Osteocyte (in vitro differentiated cells): ENCODE measurements at regions not wholly inside any gene's neighbourhood (a gene's known extent, or its start where the extent isn't known, plus 50 kb on each side); places are given as distances from the start of the nearest gene placed in this dataset.

ENCODE experiments used
- DNase-seq: peaks from one replicate; pipeline ENCODE4 v3.0.0; 2021; ENCODE audit warnings: mixed read lengths; ENCODE audit not compliant: unreplicated experiment; ENCODE audit errors: extremely low spot score
- H3K27ac Mint-ChIP-seq: one replicate; pipeline ENCODE4 v1.8.0; 2021; ENCODE audit warnings: mild to moderate bottlenecking, mixed read lengths; ENCODE audit not compliant: unreplicated experiment
- H3K27me3 Mint-ChIP-seq: one replicate; pipeline ENCODE4 v1.8.0; 2021; ENCODE audit warnings: mixed read lengths; ENCODE audit not compliant: unreplicated experiment
- H3K36me3 Mint-ChIP-seq: one replicate; pipeline ENCODE4 v1.8.0; 2021; ENCODE audit warnings: mixed read lengths; ENCODE audit not compliant: unreplicated experiment
- H3K4me1 Mint-ChIP-seq: one replicate; pipeline ENCODE4 v1.8.0; 2021; ENCODE audit warnings: mixed read lengths; ENCODE audit not compliant: unreplicated experiment
- H3K4me3 Mint-ChIP-seq: one replicate; pipeline ENCODE4 v1.8.0; 2021; ENCODE audit warnings: mild to moderate bottlenecking, moderate library complexity, mixed read lengths; ENCODE audit not compliant: unreplicated experiment
- H3K9me3 Mint-ChIP-seq: one replicate; pipeline ENCODE4 v1.8.0; 2021; ENCODE audit warnings: mixed read lengths; ENCODE audit not compliant: unreplicated experiment
- CTCF ChIP-seq: fragments of 200-600 bp; sonication (generic); IDR thresholded peaks from 2 replicates; pipeline ENCODE4 v1.5.0; 2021; ENCODE audit warnings: antibody characterized with exemption, mild to moderate bottlenecking, moderate library complexity

GRCh38 chr1:96515430-96515829 lies 206.2 kb upstream of the PTBP2 start:
- no peak overlapping the region for H3K27ac Mint-ChIP-seq
- no peak for DNase-seq
- TF ChIP-seq CTCF, result no peak
- H3K4me3 Mint-ChIP-seq, result no peak overlapping the region
- no peaks in the 10 kb centered on the region for H3K36me3 Mint-ChIP-seq
- H3K27me3 Mint-ChIP-seq, result no peaks in the 10 kb centered on the region
- H3K9me3 Mint-ChIP-seq, result no peaks in the 10 kb centered on the region
- peaks cover 9% of the 10 kb centered on the region for H3K4me1 Mint-ChIP-seq

GRCh38 chr1:96515925-96516324 lies 205.7 kb upstream of the PTBP2 start:
- Mint-ChIP-seq H3K27me3 (no peaks in the 10 kb centered on the region), H3K36me3 (no peaks in the 10 kb centered on the region), H3K4me3 (no peak overlapping the region), H3K4me1 (peaks cover 13% of the 10 kb centered on the region), H3K27ac (no peak overlapping the region), H3K9me3 (no peaks in the 10 kb centered on the region)
- TF ChIP-seq CTCF, result no peak
- DNase-seq, result no peak

GRCh38 chr1:96519851-96520578 lies 201.6 kb upstream of the PTBP2 start:
- Mint-ChIP-seq H3K36me3 (no peaks in the 10 kb centered on the region), H3K9me3 (no peaks in the 10 kb centered on the region), H3K27me3 (no peaks in the 10 kb centered on the region), H3K27ac (peak overlapping the region; percentile 68), H3K4me3 (no peak overlapping the region), H3K4me1 (peaks cover 20% of the 10 kb centered on the region)
- DNase-seq, result no peak
- no peak for TF ChIP-seq CTCF

- Mint-ChIP-seq H3K27ac (no peak overlapping the region), H3K4me1 (peaks cover 20% of the 10 kb centered on the region), H3K36me3 (no peaks in the 10 kb centered on the region), H3K9me3 (no peaks in the 10 kb centered on the region), H3K27me3 (no peaks in the 10 kb centered on the region), H3K4me3 (no peak overlapping the region)
- no peak for TF ChIP-seq CTCF
- DNase-seq, result no peak
These were observed 201.0 kb upstream of the PTBP2 start for GRCh38 chr1:96520579-96520947.

GRCh38 chr1:96521010-96521409 lies 200.6 kb upstream of the PTBP2 start:
- no peak for DNase-seq
- no peaks in the 10 kb centered on the region for H3K9me3 Mint-ChIP-seq

More at GRCh38 chr1:96521010-96521409, 200.6 kb upstream of the PTBP2 start:
- Mint-ChIP-seq H3K27ac (no peak overlapping the region), H3K4me1 (peaks cover 20% of the 10 kb centered on the region), H3K4me3 (no peak overlapping the region), H3K27me3 (no peaks in the 10 kb centered on the region), H3K36me3 (no peaks in the 10 kb centered on the region)
- TF ChIP-seq CTCF, result no peak
